SK-N-SH (cell line): ENCODE measurements at regions not wholly inside any gene's neighbourhood (a gene's known extent, or its start where the extent isn't known, plus 50 kb on each side); places are given as distances from the start of the nearest gene placed in this dataset.
A peak's percentile ranks its signal among the peaks of the same experiment; 100 is the strongest.

Experiments used
- CTCF ChIA-PET: fragments of 300-600, 350-600 bp; formaldehyde crosslinking; extraction: SDS; loops from one replicate; lab custom pipeline; 2021; lab: Yijun Ruan, JAX
- POLR2A ChIA-PET: fragments of 350-600 bp; sonication (Branson Sonifier 250); formaldehyde crosslinking; extraction: SDS; loops from one replicate; lab custom pipeline; 2020; ENCODE audit warnings: antibody characterized with exemption, inconsistent platforms; lab: Yijun Ruan, JAX
- DNase-seq: peaks from one replicate; pipeline ENCODE4 v3.0.0; 2012
- H2AFZ ChIP-seq: fragments of 200-600 bp; sonication (generic); 2 replicates; pipeline ENCODE4 v1.8.1; 2016; ENCODE audit warnings: antibody characterized with exemption, mild to moderate bottlenecking, low read depth
- H3F3A ChIP-seq: fragments of 200-600 bp; sonication (generic); replicated peaks from 2 replicates; pipeline ENCODE3; 2016; ENCODE audit warnings: antibody characterized with exemption, mild to moderate bottlenecking; ENCODE audit not compliant: insufficient read depth
- H3K27ac ChIP-seq, 2 experiments: fragments of 200-500 bp in 1 of 2; fragments of 200-600 bp in 1 of 2; sonication (Bioruptor generic) in 1 of 2; sonication (generic), shearing (Covaris generic) in 1 of 2; 2 replicates each; pipeline versions ENCODE4 v1.5.1 to v1.6.1; 2014 to 2016; ENCODE audit warnings: low read depth in 2 of 2, inconsistent platforms in 1 of 2, low read length in 1 of 2, mild to moderate bottlenecking in 1 of 2, mixed read lengths in 1 of 2
- H3K27me3 ChIP-seq: fragments of 200-600 bp; sonication (generic), shearing (Covaris generic); 2 replicates; pipeline ENCODE4 v1.6.1; 2016; ENCODE audit warnings: mixed run types; ENCODE audit not compliant: insufficient read depth
- H3K36me3 ChIP-seq, 2 experiments: fragments of 200-500 bp in 1 of 2; fragments of 200-600 bp in 1 of 2; sonication (Bioruptor generic) in 1 of 2; sonication (generic) in 1 of 2; replicated peaks in 1 of 2; 2 replicates each; pipeline versions ENCODE3 to v1.5.1; 2014 to 2016; ENCODE audit warnings: low read length in 1 of 2, mild to moderate bottlenecking in 1 of 2; ENCODE audit not compliant: insufficient read depth in 2 of 2, control insufficient read depth in 1 of 2
- H3K4me1 ChIP-seq, 2 experiments: fragments of 200-500 bp in 1 of 2; fragments of 200-600 bp in 1 of 2; sonication (Bioruptor generic) in 1 of 2; sonication (generic), shearing (Covaris generic) in 1 of 2; 2 replicates each; pipeline versions ENCODE4 v1.5.1 to v1.6.1; 2014 to 2016; ENCODE audit warnings: low read depth in 1 of 2, low read length in 1 of 2, mixed run types in 1 of 2; ENCODE audit not compliant: insufficient read depth in 2 of 2, control insufficient read depth in 1 of 2
- H3K4me2 ChIP-seq: fragments of 200-600 bp; sonication (generic), shearing (Covaris generic); 2 replicates; pipeline ENCODE4 v1.6.1; 2017; ENCODE audit warnings: mixed run types
- H3K4me3 ChIP-seq, 2 experiments: fragments of 200-500 bp in 1 of 2; fragments of 200-600 bp in 1 of 2; sonication (Bioruptor generic) in 1 of 2; sonication (generic), shearing (Covaris generic) in 1 of 2; 2 replicates each; pipeline versions ENCODE4 v1.5.1 to v1.8.1; 2014 to 2016; ENCODE audit warnings: low read depth in 2 of 2, inconsistent platforms in 1 of 2, low read length in 1 of 2, mild to moderate bottlenecking in 1 of 2, mixed read lengths in 1 of 2, moderate library complexity in 1 of 2
- H3K79me2 ChIP-seq: fragments of 200-600 bp; sonication (generic); 2 replicates; pipeline ENCODE4 v1.8.1; 2017; ENCODE audit warnings: mild to moderate bottlenecking; ENCODE audit not compliant: insufficient read depth
- H3K9ac ChIP-seq: fragments of 200-600 bp; sonication (generic); 2 replicates; pipeline ENCODE4 v1.6.1; 2017; ENCODE audit warnings: mixed run types
- H3K9me2 ChIP-seq: fragments of 200-600 bp; sonication (generic); 2 replicates; pipeline ENCODE4 v1.6.1; 2017; ENCODE audit warnings: mixed run types
- H3K9me3 ChIP-seq: fragments of 200-600 bp; sonication (generic); 2 replicates; pipeline ENCODE4 v1.6.1; 2017; ENCODE audit warnings: mixed run types, mild to moderate bottlenecking, moderate library complexity
- H4K20me1 ChIP-seq: fragments of 200-600 bp; sonication (generic); 2 replicates; pipeline ENCODE4 v1.6.1; 2017; ENCODE audit warnings: mild to moderate bottlenecking, mixed run types; ENCODE audit not compliant: insufficient read depth
- EP300 ChIP-seq, 2 experiments: IDR thresholded peaks; 2 replicates each; pipeline versions ENCODE4 v1.4.0 to v1.6.1; 2012; ENCODE audit warnings: borderline replicate concordance in 1 of 2, low read depth in 1 of 2, low read length in 1 of 2
- GATA2 ChIP-seq: sonication (generic); formaldehyde crosslinking; IDR thresholded peaks from 2 replicates; pipeline ENCODE4 v1.5.0; 2020; ENCODE audit warnings: mild to moderate bottlenecking, missing genetic modification reagents
- JUND ChIP-seq: IDR thresholded peaks from 2 replicates; pipeline ENCODE4 v1.4.0; 2012
- RAD21 ChIP-seq: IDR thresholded peaks from 2 replicates; pipeline ENCODE4 v1.6.1; 2012; ENCODE audit warnings: mild to moderate bottlenecking, low read length
- RFX5 ChIP-seq: IDR thresholded peaks from 2 replicates; pipeline ENCODE4 v1.6.1; 2012; ENCODE audit warnings: mild to moderate bottlenecking, improper control_type of control experiment, low read length
- RXRA ChIP-seq: IDR thresholded peaks from 2 replicates; pipeline ENCODE4 v1.4.0; 2012; ENCODE audit warnings: low read depth, mild to moderate bottlenecking, borderline replicate concordance
- SMC3 ChIP-seq: IDR thresholded peaks from 2 replicates; pipeline ENCODE4 v1.6.1; 2012; ENCODE audit warnings: low read depth, low read length, improper control_type of control experiment
- TCF12 ChIP-seq: IDR thresholded peaks from 2 replicates; pipeline ENCODE4 v1.4.0; 2012
- TEAD4 ChIP-seq: IDR thresholded peaks from 2 replicates; pipeline ENCODE4 v1.4.0; 2012; ENCODE audit warnings: mild to moderate bottlenecking, borderline replicate concordance; ENCODE audit not compliant: insufficient read depth
- USF2 ChIP-seq: fragments of 150-350 bp; IDR thresholded peaks from 2 replicates; pipeline ENCODE4 v1.6.1; 2017; ENCODE audit warnings: antibody characterized with exemption, low read length, low read depth, borderline replicate concordance
- WGBS: methylation state at CpG from one replicate; pipeline ENCODE4 v1.1.6; 2017; ENCODE audit warnings: low lambda C conversion rate; 5-methylcytosine and 5-hydroxymethylcytosine counted together
- TF ChIP-seq, protein P1 (sequence below): fragments of 200-600 bp; sonication (generic); IDR thresholded peaks from 2 replicates; pipeline ENCODE4 v1.6.1; 2017; ENCODE audit warnings: antibody characterized with exemption, mild to moderate bottlenecking, moderate library complexity
- TF ChIP-seq, protein P2 (sequence below): fragments of 150-350 bp; IDR thresholded peaks from 2 replicates; pipeline ENCODE4 v1.6.1; 2016; ENCODE audit warnings: mild to moderate bottlenecking, low read depth, low read length
- TF ChIP-seq, protein P3 (sequence below): IDR thresholded peaks from 2 replicates; pipeline ENCODE4 v1.6.1; 2012; ENCODE audit warnings: mild to moderate bottlenecking, low read depth, low read length, moderate library complexity

DNA sequence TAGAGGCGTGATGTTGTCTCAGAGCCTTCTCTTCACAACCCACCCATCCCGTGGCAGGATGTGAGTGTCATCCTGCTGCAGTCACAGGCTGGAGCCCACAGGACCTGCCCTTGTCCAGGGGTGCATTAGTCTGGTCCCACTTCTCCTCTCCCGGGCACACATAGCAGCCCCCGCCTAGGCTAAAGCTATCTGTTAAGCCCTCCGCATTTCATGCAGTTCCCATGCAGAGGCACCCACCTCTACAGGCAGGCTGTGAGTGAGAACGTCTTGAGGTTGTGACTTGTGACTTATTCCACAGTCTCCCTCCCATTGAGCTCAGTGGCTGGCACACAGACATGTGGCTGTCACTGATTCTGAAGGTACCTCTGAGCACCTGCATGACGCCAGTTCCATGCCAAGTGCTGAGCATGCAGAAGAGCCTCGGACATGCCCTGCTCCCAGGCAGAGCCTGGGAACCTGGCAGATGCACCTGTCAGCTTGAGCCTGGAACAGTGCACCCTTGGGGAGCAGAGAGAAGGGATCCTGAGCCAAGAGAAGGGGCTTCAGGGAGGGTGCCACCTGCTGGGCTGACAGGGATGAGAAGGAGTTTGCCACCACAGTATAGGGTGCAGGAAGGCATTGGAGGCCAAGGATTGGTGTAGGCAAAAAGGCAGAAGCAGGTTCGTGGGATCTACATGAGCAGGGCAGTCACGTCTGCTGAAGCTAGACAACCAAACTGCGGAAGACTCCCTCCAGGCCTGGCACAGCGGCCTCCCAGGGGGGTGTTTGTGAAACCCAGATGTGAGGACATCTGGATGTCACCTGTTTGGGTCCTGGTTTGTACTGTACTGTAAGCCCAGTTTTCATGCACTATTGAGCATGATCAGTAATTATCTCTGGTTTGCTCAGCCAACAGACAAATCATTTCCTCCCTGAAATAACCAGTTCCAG lies 213.6 kb downstream of the GLI2 start:
- CTCF ChIA-PET: interaction anchor here (0.8 to 2.5 kb wide), 8 partner anchors 9 to 254 kb away, joined by 3 to 8 read pairs (median 3); no protein-coding TSS in a partner anchor
- 81% methylated on average over 5 of the region's 12 CpGs for WGBS
- no peaks in the 10 kb centered on the region for H3K27me3 ChIP-seq
- DNase-seq: peak; percentile 59
- peaks cover 4 to 42% of the 10 kb centered on the region in 2 experiments; a peak in 1 of 4 replicates for H3K4me1 ChIP-seq
- H3K27ac ChIP-seq: peak overlapping the region in 1 of 2 experiments; percentile 39; a peak in 1 of 4 replicates
- H3F3A ChIP-seq: peaks cover 4% of the 10 kb centered on the region
- no peak overlapping the region for H2AFZ ChIP-seq
- peaks cover 0 to 2% of the 10 kb centered on the region in 2 experiments for H3K36me3 ChIP-seq
- no peaks in the 10 kb centered on the region for H3K9me2 ChIP-seq
- no peaks in the 10 kb centered on the region for H3K9me3 ChIP-seq
- H3K4me2 ChIP-seq: no peak overlapping the region
- H4K20me1 ChIP-seq: no peaks in the 10 kb centered on the region; the same call in 1 of the 2 replicates
- TF ChIP-seq GATA2 (CRISPR knock-in tag) (no peak), RFX5 (no peak), RAD21 (peak; percentile 46), TEAD4 (no peak), SMC3 (peak; percentile 57), TCF12 (no peak), RXRA (no peak), JUND (no peak), EP300 (IDR thresholded peaks at IDR 0.05; ENCODE audit: borderline replicate concordance in 1 of 2, low read depth in 1 of 2, low read length in 1 of 2) (no peak), USF2 (no peak)
- TF ChIP-seq, protein P1, sequence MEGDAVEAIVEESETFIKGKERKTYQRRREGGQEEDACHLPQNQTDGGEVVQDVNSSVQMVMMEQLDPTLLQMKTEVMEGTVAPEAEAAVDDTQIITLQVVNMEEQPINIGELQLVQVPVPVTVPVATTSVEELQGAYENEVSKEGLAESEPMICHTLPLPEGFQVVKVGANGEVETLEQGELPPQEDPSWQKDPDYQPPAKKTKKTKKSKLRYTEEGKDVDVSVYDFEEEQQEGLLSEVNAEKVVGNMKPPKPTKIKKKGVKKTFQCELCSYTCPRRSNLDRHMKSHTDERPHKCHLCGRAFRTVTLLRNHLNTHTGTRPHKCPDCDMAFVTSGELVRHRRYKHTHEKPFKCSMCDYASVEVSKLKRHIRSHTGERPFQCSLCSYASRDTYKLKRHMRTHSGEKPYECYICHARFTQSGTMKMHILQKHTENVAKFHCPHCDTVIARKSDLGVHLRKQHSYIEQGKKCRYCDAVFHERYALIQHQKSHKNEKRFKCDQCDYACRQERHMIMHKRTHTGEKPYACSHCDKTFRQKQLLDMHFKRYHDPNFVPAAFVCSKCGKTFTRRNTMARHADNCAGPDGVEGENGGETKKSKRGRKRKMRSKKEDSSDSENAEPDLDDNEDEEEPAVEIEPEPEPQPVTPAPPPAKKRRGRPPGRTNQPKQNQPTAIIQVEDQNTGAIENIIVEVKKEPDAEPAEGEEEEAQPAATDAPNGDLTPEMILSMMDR: peak; percentile 41
- TF ChIP-seq, protein P2, sequence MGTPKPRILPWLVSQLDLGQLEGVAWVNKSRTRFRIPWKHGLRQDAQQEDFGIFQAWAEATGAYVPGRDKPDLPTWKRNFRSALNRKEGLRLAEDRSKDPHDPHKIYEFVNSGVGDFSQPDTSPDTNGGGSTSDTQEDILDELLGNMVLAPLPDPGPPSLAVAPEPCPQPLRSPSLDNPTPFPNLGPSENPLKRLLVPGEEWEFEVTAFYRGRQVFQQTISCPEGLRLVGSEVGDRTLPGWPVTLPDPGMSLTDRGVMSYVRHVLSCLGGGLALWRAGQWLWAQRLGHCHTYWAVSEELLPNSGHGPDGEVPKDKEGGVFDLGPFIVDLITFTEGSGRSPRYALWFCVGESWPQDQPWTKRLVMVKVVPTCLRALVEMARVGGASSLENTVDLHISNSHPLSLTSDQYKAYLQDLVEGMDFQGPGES: no peak
- TF ChIP-seq, protein P3, sequence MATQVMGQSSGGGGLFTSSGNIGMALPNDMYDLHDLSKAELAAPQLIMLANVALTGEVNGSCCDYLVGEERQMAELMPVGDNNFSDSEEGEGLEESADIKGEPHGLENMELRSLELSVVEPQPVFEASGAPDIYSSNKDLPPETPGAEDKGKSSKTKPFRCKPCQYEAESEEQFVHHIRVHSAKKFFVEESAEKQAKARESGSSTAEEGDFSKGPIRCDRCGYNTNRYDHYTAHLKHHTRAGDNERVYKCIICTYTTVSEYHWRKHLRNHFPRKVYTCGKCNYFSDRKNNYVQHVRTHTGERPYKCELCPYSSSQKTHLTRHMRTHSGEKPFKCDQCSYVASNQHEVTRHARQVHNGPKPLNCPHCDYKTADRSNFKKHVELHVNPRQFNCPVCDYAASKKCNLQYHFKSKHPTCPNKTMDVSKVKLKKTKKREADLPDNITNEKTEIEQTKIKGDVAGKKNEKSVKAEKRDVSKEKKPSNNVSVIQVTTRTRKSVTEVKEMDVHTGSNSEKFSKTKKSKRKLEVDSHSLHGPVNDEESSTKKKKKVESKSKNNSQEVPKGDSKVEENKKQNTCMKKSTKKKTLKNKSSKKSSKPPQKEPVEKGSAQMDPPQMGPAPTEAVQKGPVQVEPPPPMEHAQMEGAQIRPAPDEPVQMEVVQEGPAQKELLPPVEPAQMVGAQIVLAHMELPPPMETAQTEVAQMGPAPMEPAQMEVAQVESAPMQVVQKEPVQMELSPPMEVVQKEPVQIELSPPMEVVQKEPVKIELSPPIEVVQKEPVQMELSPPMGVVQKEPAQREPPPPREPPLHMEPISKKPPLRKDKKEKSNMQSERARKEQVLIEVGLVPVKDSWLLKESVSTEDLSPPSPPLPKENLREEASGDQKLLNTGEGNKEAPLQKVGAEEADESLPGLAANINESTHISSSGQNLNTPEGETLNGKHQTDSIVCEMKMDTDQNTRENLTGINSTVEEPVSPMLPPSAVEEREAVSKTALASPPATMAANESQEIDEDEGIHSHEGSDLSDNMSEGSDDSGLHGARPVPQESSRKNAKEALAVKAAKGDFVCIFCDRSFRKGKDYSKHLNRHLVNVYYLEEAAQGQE: no peak
- POLR2A ChIA-PET: interaction anchor here (1.6 kb wide), 1 partner anchor 9 kb away, joined by 5 read pairs; no protein-coding TSS in a partner anchor
- no peak overlapping the region for H3K4me3 ChIP-seq
- H3K79me2 ChIP-seq: peaks cover 16% of the 10 kb centered on the region; the same call in 1 of the 2 replicates
- no peak overlapping the region for H3K9ac ChIP-seq
